Esophagus muscularis mucosa (tissue), 4 donors: ENCODE measurements at regions not wholly inside any gene's neighbourhood (a gene's known extent, or its start where the extent isn't known, plus 50 kb on each side); places are given as distances from the start of the nearest gene placed in this dataset.

Source experiments
- DNase-seq: peaks from one replicate; pipeline ENCODE4 v3.0.0-alpha.2; 2017; ENCODE audit errors: extremely low spot score
- H3K27ac ChIP-seq, 4 donors: fragments of 200-600 bp; sonication (generic); replicated peaks in 1 of 4; 1 replicate in 3 of 4; 2 replicates in 1 of 4; pipeline ENCODE4 v1.5.1; 2016 to 2019; ENCODE audit warnings: mild to moderate bottlenecking in 1 of 4
- H3K27me3 ChIP-seq, 4 donors: fragments of 200-600 bp; sonication (generic); one replicate each; pipeline versions ENCODE4 v1.5.1 to v1.6.0; 2016 to 2019
- H3K36me3 ChIP-seq, 4 donors: fragments of 200-600 bp; sonication (generic); one replicate each; pipeline ENCODE4 v1.5.1; 2016 to 2019
- H3K4me1 ChIP-seq, 4 donors: fragments of 200-600 bp; sonication (generic); one replicate each; pipeline ENCODE4 v1.5.1; 2016 to 2019
- H3K4me3 ChIP-seq, 4 donors: fragments of 200-600 bp; sonication (generic); 1 replicate in 2 of 4; 2 replicates in 2 of 4; pipeline ENCODE4 v1.5.1; 2016 to 2019; ENCODE audit warnings: mild to moderate bottlenecking in 4 of 4, moderate library complexity in 1 of 4
- H3K9me3 ChIP-seq, 4 donors: fragments of 200-600 bp; sonication (generic); 1 replicate in 3 of 4; 2 replicates in 1 of 4; pipeline ENCODE4 v1.5.1; 2016 to 2019
- CTCF ChIP-seq, 3 experiments: fragments of 200-600 bp in 2 of 3; fragments of 450-650 bp in 1 of 3; sonication (generic) in 2 of 3; IDR thresholded peaks; one replicate each; pipeline ENCODE4 v1.5.1; 2017 to 2019; ENCODE audit warnings: antibody characterized with exemption in 3 of 3, mild to moderate bottlenecking in 2 of 3, moderate library complexity in 1 of 3
- EP300 ChIP-seq: sonication (generic); formaldehyde crosslinking; IDR thresholded peaks from one replicate; pipeline ENCODE4 v1.6.1; 2017; ENCODE audit warnings: antibody characterized with exemption
- POLR2A ChIP-seq: fragments of 450-650 bp; IDR thresholded peaks from one replicate; pipeline ENCODE4 v1.6.1; 2017; ENCODE audit warnings: antibody characterized with exemption, moderate library complexity, mild to moderate bottlenecking, low read depth
- POLR2AphosphoS5 ChIP-seq, 2 donors: sonication (generic); formaldehyde crosslinking; IDR thresholded peaks; one replicate each; pipeline ENCODE4 v1.6.1; 2017; ENCODE audit warnings: antibody characterized with exemption in 2 of 2
- WGBS: methylation state at CpG from one replicate; pipeline ENCODE4 v1.1.5; 2018; 5-methylcytosine and 5-hydroxymethylcytosine counted together
- intact Hi-C: fragments of 100-400 bp; cut with DNase I; formaldehyde crosslinking; loops from one replicate; pipeline ENCODE4 v1.15.1; 2023

- H3K36me3 ChIP-seq: no peaks in the 10 kb centered on the region
- H3K27me3 ChIP-seq: no peaks in the 10 kb centered on the region
- no peak overlapping the region for H3K4me3 ChIP-seq
- H3K4me1 ChIP-seq: peaks cover 0 to 19% (median 5%) of the 10 kb centered on the region in 4 donors
- peak; percentile 82 for DNase-seq
- WGBS: 18% methylated on average over 5 of the region's 5 CpGs
- intact Hi-C loops: loop anchor here (5.0 to 10.0 kb wide), 3 partner anchors 74 to 1233 kb away; no protein-coding TSS in a partner anchor
- H3K9me3 ChIP-seq: no peaks in the 10 kb centered on the region
- H3K27ac ChIP-seq: no peak overlapping the region
- TF ChIP-seq EP300 (no peak), CTCF (IDR thresholded peaks at IDR 0.05) (no peak), POLR2AphosphoS5 (IDR thresholded peaks at IDR 0.05) (no peak), POLR2A (no peak)
These were observed 62.4 kb upstream of the CDCA7L start for GRCh38 chr7:22008087-22008486.

- DNase-seq: peak; percentile 42
- peak overlapping the region in 1 of 4 donors; percentile 20 for H3K27ac ChIP-seq
- H3K36me3 ChIP-seq: no peaks in the 10 kb centered on the region
- 71% methylated on average over 1 of the region's 1 CpG for WGBS
- H3K9me3 ChIP-seq: no peaks in the 10 kb centered on the region
- H3K4me3 ChIP-seq: no peak overlapping the region
- intact Hi-C loops: loop anchor here (5.0 to 10.0 kb wide), 3 partner anchors 77 to 1230 kb away; no protein-coding TSS in a partner anchor
- H3K4me1 ChIP-seq: peaks cover 0 to 33% (median 21%) of the 10 kb centered on the region in 4 donors
- TF ChIP-seq POLR2A: no peak
- TF ChIP-seq EP300: no peak
- TF ChIP-seq POLR2AphosphoS5 (IDR thresholded peaks at IDR 0.05): no peak
- no peak for TF ChIP-seq CTCF (IDR thresholded peaks at IDR 0.05)
- no peaks in the 10 kb centered on the region for H3K27me3 ChIP-seq
These were observed 59.5 kb upstream of the CDCA7L start for GRCh38 chr7:22005151-22005550.

- intact Hi-C loops: loop anchor here (10.0 kb wide), 2 partner anchors 98 to 1228 kb away; no protein-coding TSS in a partner anchor
- Histone ChIP-seq H3K36me3 (no peaks in the 10 kb centered on the region), H3K27ac (peak overlapping the region; percentile 26 to 57 (median 42)), H3K4me1 (peaks cover 0 to 33% (median 18%) of the 10 kb centered on the region in 4 donors), H3K27me3 (no peaks in the 10 kb centered on the region), H3K4me3 (no peak overlapping the region), H3K9me3 (no peaks in the 10 kb centered on the region)
- peak; percentile 60 for DNase-seq
- WGBS: 50% methylated on average over 1 of the region's 1 CpG
- TF ChIP-seq EP300 (no peak), CTCF (IDR thresholded peaks at IDR 0.05) (no peak), POLR2A (no peak), POLR2AphosphoS5 (IDR thresholded peaks at IDR 0.05) (no peak)
These were observed 57.0 kb upstream of the CDCA7L start for GRCh38 chr7:22002726-22003125.

- H3K27ac ChIP-seq: peak overlapping the region in 2 of 4 donors; percentile 41 to 57
- no peaks in the 10 kb centered on the region for H3K9me3 ChIP-seq
- intact Hi-C loops: loop anchor here (10.0 kb wide), 2 partner anchors 97 to 1227 kb away; no protein-coding TSS in a partner anchor
- no peaks in the 10 kb centered on the region for H3K36me3 ChIP-seq
- H3K4me1 ChIP-seq: peaks cover 0 to 33% (median 18%) of the 10 kb centered on the region in 4 donors
- no peaks in the 10 kb centered on the region for H3K27me3 ChIP-seq
- WGBS: 15% methylated on average over 8 of the region's 8 CpGs
- peak; percentile 12 for DNase-seq
- no peak for TF ChIP-seq POLR2A
- peak; percentile 83 to 87 (median 86) for TF ChIP-seq CTCF (IDR thresholded peaks at IDR 0.05)
- no peak for TF ChIP-seq POLR2AphosphoS5 (IDR thresholded peaks at IDR 0.05)
- TF ChIP-seq EP300: no peak
- H3K4me3 ChIP-seq: no peak overlapping the region
These were observed 55.8 kb upstream of the CDCA7L start for GRCh38 chr7:22001345-22002004.
